NCI-H1694 (cell line): ENCODE measurements at regions not wholly inside any gene's neighbourhood (a gene's known extent, or its start where the extent isn't known, plus 50 kb on each side); places are given as distances from the start of the nearest gene placed in this dataset.
"Not testable (repeated sequence)": the region's sequence is repeated elsewhere in the genome, so short reads cannot be mapped to it uniquely, and the experiment has no call there.

ENCODE experiments used
- DNase-seq: peaks from one replicate; lab custom pipeline; 2025; lab: John Stamatoyannopoulos, UW

DNA sequence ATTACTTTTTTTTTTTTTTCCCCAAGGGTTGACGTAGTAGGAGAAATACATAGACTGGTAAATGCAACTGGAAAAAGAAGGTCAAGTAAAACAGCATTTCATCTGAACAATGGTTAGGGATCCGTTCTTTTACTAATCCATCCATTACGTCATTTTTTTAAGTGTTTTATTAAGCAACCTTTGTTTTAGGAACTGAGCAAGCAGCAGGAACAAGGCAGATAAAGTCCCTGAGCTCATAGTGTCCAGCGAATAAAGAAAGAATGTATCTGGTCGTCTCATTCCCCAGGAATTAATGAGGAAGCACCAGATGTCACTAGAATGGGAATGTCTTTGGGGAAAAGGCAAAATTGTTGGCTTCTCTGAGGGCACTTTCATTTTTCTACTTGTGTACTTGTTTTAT, 842.4 kb downstream of the TDRD15 start:
- DNase-seq, result no peak

- DNase-seq, result no peak
Observed at GRCh38 chr2:21970971-21971370, 847.2 kb downstream of the TDRD15 start.

GRCh38 chr2:21972586-21972985, 848.8 kb downstream of the TDRD15 start:
- no peak for DNase-seq

DNA sequence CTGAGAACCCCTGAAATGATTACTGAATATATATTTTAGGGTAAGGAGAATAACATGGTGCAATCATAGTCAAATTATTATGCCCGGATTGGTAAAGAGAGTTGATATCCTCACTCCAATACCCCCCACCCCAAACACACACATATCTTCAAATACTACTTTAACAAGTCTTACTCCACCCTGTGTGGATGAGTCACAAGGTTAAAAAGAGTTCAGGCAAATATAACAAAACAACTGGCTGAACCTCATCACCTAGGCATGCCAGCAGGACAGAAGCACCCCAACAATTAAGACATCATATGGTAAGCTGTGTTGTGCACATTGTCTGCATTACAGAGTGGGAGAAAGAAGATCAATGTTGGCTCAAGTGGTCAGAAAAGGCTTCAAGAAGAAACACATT, 857.4 kb downstream of the TDRD15 start:
- no peak for DNase-seq

GRCh38 chr2:21993002-21993401, 869.2 kb downstream of the TDRD15 start:
- no peak for DNase-seq

- no peak for DNase-seq
Observed at GRCh38 chr2:21996339-21996738, 872.6 kb downstream of the TDRD15 start.

GRCh38 chr2:21999522-21999921, 875.8 kb downstream of the TDRD15 start:
- DNase-seq, result no peak

DNA sequence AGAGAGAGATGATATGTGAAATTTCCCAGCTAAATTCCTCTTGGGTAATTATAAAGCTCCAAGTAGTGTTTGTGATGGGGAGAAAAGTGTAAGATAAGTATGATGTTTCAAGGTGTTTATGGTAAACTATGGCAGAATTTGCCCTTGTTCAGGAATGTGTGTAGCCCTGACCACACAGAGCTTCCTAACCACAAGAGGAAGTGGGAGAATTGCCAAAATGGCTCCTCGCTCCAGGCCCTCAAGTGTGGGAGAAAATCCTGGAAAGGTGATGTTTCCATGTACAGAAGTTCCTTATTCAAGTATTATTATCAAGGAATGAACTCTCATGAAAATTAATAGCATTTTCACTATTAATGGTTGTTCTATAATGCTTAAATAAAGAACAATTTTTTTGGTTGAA, 878.3 kb downstream of the TDRD15 start:
- no peak for DNase-seq

DNA sequence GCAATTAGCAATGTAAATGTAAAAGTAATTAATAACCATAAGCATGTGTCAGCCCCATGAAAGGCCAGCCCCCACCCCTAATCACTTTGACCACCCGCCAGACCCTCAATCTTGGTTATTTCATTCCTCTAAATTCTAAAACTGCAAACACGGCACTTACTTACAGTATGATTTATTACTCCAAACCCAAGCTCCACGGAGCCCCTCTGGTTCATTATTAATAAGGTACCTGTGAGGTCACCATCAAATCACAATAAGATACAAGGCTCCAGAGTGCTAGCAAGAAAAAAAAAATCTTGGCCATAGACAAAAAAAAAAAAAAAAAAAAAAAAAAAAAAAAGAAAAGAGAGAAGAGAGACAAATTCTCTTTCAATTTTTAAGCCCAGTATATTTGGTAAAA, 879.5 kb downstream of the TDRD15 start:
- DNase-seq, result no peak

- DNase-seq, result no peak
Observed at GRCh38 chr2:22011048-22011447, 887.3 kb downstream of the TDRD15 start.

DNA sequence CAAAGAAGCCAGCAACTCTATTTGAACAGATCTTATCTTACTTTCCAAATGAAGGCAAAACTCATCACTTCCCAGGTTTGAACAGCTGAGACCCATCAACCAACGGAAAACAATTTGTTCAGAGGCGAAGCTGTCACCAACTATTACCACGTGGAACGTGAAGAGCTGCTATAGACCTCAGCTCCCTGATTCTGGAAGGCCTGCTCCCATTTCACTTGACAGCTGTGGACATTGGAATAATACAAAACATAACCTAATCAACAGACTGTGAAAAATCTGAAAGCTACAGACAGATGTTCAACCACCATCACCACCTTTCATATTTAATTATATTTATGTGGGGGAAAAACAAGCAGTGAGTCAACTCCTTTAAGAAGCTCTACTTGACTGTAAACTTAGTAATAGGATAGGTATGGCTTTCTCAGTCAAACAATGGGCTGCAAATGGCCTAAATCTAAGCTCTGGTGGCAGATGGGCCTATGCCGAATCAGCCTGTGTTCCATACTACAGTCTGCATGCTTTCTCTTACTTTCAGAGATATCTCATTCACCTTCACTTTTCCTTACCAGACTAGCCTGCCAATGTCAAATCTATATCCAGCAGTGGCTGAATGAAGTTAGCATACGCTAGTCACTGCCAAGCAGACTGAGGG, 896.4 kb downstream of the TDRD15 start:
- peak; percentile 93 for DNase-seq

GRCh38 chr2:22027345-22028005, 903.7 kb downstream of the TDRD15 start:
- no peak for DNase-seq

- no peak for DNase-seq
Observed at GRCh38 chr2:22035361-22035830, 911.6 kb downstream of the TDRD15 start.

GRCh38 chr2:22037274-22037673, 913.5 kb downstream of the TDRD15 start:
- no peak for DNase-seq

DNA sequence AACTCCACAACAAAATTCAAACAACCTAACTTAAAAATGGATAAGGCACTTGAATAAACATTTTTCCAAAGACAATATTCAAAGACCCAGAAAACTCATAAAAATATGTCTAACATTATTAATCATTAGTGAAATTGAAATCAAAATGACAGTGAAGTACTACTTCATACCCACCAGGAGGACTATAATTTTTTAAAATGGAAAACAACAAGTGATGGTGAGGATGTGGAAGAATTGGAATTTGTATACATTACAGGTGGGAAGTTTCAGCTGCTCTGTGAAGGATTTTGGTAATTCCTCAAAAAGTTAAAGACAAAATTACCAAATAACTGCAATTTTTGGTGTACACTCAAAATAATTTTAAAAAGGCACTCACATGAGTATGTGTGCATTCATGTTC, 920.0 kb downstream of the TDRD15 start:
- no peak for DNase-seq

GRCh38 chr2:22055784-22056620, 932.2 kb downstream of the TDRD15 start:
- no peak for DNase-seq

DNA sequence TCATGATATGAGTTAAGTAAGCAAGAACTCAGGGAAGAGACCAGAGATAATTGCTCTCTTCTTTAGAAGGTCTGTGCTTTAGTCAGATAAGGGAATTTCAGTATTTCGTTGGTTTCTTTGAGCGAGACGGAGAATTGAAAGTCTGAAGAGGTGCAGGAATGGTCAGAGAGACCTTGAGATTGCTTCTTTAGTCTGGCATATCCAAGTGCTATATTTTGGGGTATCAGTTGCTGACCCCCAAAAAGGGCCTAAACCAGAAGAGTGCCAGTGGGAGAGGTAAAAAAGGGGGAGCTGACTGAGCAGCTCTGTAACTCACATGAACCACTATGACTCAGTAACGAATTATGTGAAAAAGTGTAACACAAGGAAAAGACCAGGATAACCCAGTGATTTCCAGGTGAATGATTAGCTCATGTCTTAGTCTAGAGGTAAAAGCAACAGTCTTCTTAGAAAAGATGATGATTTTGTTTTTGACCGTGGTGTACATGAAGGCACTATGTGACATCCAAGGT, 932.9 kb downstream of the TDRD15 start:
- DNase-seq, result no peak

DNA sequence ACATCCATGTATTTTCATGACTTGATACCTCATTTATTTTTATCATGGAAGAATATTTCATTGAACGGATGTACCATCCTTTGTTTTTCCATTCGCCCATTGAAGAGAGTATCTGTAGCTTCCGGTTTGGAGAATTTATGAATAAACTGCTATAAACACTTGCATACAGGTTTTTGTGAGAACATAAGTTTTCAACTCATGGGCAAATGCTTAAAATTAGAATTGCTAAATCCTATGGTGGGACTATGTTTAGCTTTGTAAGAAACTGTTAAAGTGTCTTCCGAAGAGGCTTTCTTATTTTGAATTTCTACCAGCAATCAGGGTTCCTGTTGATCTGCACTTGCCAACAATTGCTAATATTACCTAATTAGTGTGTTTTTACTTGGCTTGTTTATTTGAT, 938.9 kb downstream of the TDRD15 start:
- DNase-seq, result no peak

DNA sequence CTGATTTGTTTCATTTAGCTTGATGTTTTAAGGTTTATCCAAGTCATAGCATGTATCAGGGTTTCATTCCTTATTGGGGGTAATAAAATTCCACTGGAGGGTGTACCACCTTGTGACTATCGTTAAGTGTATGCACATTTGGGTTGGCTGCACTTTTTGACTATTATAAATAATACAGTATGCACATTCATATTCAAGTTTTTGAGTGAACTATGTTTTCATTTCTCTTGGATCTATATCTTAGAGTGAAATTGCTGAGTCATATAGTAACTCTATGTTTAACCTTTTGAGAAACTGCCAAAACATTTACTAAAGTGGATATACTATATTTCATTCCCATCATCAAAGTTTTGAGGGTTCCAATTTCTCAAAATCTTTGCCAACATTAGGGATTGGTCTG, 952.7 kb downstream of the TDRD15 start:
- no peak for DNase-seq

GRCh38 chr2:22078701-22079100, 954.9 kb downstream of the TDRD15 start:
- DNase-seq, result no peak

DNA sequence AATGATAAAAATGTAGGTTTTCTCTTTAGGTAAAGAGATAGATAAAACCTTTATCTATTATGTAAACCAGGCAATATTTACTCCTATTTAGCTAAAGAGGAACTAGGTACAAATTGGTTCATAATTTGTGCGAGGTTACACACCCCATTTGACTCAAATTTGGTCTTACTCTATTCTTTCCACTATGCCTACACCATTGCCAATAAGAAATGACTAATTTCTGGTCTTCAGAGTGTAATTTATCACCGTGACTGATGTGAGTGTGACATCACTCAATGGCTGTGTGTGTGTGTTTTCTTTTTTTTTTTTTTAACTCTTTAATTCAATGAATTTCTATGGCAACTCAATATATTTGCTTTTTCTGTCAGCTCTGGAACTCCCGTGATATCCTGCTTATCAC, 955.8 kb downstream of the TDRD15 start:
- DNase-seq, result no peak

DNA sequence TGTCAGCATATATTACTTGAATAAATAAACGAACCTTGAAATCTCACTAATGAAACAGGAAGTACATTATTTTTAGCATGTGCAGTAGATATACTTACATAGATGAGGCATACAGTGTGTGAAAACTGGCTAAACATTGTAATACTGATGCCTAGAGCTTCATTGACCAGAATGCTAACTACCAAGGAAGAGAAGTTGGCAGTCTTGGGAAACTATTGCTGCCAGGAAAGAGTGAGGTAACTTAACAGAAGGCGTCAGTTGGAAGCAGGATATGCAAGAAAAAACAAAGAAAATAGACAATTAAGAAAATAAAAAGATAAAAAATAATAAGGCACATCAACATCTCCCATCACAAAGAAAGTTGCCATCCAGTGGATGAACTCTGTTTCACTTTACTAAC, 963.0 kb downstream of the TDRD15 start:
- DNase-seq, result no peak

GRCh38 chr2:22103617-22104016, 979.8 kb downstream of the TDRD15 start:
- not testable (repeated sequence) for DNase-seq
